ENCODE measurements at regions not wholly inside any gene's neighbourhood (a gene's known extent, or its start where the extent isn't known, plus 50 kb on each side); places are given as distances from the start of the nearest gene placed in this dataset.
"Not testable (repeated sequence)": the region's sequence is repeated elsewhere in the genome, so short reads cannot be mapped to it uniquely, and the experiment has no call there.

- DNase-seq = no peak
Measured at GRCh38 chr15:95025924-95026728, 794.8 kb downstream of the MCTP2 start.

GRCh38 chr15:95027981-95028380 lies 796.6 kb downstream of the MCTP2 start:
- no peak for DNase-seq

GRCh38 chr15:95032156-95032555 lies 800.8 kb downstream of the MCTP2 start:
- DNase-seq = no peak

- no peak for DNase-seq
Measured at GRCh38 chr15:95035106-95035505, 803.7 kb downstream of the MCTP2 start.

- DNase-seq = no peak
Measured at GRCh38 chr15:95041297-95041696, 809.9 kb downstream of the MCTP2 start.

- not testable (repeated sequence) for DNase-seq
Measured at GRCh38 chr15:95043236-95043932, 812.0 kb downstream of the MCTP2 start.

GRCh38 chr15:95043933-95044313 lies 812.6 kb downstream of the MCTP2 start:
- no peak for DNase-seq

- DNase-seq = no peak
Measured at GRCh38 chr15:95044745-95045417, 813.5 kb downstream of the MCTP2 start.

GRCh38 chr15:95051861-95052260 lies 820.5 kb downstream of the MCTP2 start:
- no peak for DNase-seq

- DNase-seq = no peak
Measured at GRCh38 chr15:95059346-95059905, 828.1 kb downstream of the MCTP2 start.

GRCh38 chr15:95068701-95069521 lies 837.5 kb downstream of the MCTP2 start:
- DNase-seq = no peak

- DNase-seq = no peak
Measured at GRCh38 chr15:95075792-95076677, 844.7 kb downstream of the MCTP2 start.

- no peak for DNase-seq
Measured at GRCh38 chr15:95076678-95076990, 845.3 kb downstream of the MCTP2 start.

- DNase-seq = no peak
Measured at GRCh38 chr15:95078003-95078402, 846.6 kb downstream of the MCTP2 start.

- DNase-seq = not testable (repeated sequence)
Measured at GRCh38 chr15:95080228-95080627, 848.9 kb downstream of the MCTP2 start.

- no peak for DNase-seq
Measured at GRCh38 chr15:95085056-95085455, 853.7 kb downstream of the MCTP2 start.

- no peak for DNase-seq
Measured at GRCh38 chr15:95086531-95087252, 855.3 kb downstream of the MCTP2 start.

- DNase-seq = no peak
Measured at GRCh38 chr15:95087253-95087609, 855.9 kb downstream of the MCTP2 start.

- no peak for DNase-seq
Measured at GRCh38 chr15:95091444-95091843, 860.1 kb downstream of the MCTP2 start.

GRCh38 chr15:95095250-95095649 lies 863.9 kb downstream of the MCTP2 start:
- no peak for DNase-seq

- no peak for DNase-seq
Measured at GRCh38 chr15:95096651-95097050, 865.3 kb downstream of the MCTP2 start.
